ENCODE measurements at regions not wholly inside any gene's neighbourhood (a gene's known extent, or its start where the extent isn't known, plus 50 kb on each side); places are given as distances from the start of the nearest gene placed in this dataset.

DNA sequence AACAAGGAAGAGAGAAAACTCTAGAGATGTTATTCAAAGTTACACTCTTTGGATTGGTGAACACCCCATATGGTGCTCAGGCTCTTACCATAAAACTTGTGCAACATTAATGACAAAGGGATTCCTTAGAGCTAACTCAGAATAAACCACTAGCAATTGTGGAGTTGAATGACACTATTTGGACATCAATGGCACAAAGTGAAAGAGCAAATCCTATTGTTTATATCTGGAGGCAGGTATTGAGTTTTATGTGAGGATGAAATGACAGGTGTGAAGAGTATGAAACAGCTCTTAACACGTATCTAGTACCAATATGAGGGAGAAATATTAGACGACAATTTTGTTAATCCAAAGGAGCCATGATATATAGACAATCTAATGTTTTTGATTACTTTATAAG lies 584.9 kb upstream of the PBX1 start:
- Histone ChIP-seq H3K27ac (ENCODE audit: low read depth, low read length) (no peak overlapping the region), H3K4me3 (ENCODE audit: insufficient read depth, low read length) (no peak overlapping the region), H4K20me1 (ENCODE audit: insufficient read depth, low read length) (no peaks in the 10 kb centered on the region), H3K4me1 (ENCODE audit: insufficient read depth, low read length) (no peaks in the 10 kb centered on the region), H3K27me3 (ENCODE audit: insufficient read depth, low read length) (no peaks in the 10 kb centered on the region), H2AFZ (ENCODE audit: low read length) (no peak overlapping the region), H3K79me2 (ENCODE audit: insufficient read depth, low read length) (no peaks in the 10 kb centered on the region), H3K9me3 (ENCODE audit: low read depth, low read length) (no peaks in the 10 kb centered on the region), H3K36me3 (ENCODE audit: insufficient read depth, low read length) (no peaks in the 10 kb centered on the region), H3K4me2 (ENCODE audit: insufficient read depth, low read length) (no peak overlapping the region)
- no peak for DNase-seq (ENCODE audit: insufficient read length, low spot score, missing footprints)
- TF ChIP-seq, protein P1, sequence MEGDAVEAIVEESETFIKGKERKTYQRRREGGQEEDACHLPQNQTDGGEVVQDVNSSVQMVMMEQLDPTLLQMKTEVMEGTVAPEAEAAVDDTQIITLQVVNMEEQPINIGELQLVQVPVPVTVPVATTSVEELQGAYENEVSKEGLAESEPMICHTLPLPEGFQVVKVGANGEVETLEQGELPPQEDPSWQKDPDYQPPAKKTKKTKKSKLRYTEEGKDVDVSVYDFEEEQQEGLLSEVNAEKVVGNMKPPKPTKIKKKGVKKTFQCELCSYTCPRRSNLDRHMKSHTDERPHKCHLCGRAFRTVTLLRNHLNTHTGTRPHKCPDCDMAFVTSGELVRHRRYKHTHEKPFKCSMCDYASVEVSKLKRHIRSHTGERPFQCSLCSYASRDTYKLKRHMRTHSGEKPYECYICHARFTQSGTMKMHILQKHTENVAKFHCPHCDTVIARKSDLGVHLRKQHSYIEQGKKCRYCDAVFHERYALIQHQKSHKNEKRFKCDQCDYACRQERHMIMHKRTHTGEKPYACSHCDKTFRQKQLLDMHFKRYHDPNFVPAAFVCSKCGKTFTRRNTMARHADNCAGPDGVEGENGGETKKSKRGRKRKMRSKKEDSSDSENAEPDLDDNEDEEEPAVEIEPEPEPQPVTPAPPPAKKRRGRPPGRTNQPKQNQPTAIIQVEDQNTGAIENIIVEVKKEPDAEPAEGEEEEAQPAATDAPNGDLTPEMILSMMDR (IDR thresholded peaks at IDR 0.05; ENCODE audit: extremely low read depth, low read depth, low read length) = no peak

DNA sequence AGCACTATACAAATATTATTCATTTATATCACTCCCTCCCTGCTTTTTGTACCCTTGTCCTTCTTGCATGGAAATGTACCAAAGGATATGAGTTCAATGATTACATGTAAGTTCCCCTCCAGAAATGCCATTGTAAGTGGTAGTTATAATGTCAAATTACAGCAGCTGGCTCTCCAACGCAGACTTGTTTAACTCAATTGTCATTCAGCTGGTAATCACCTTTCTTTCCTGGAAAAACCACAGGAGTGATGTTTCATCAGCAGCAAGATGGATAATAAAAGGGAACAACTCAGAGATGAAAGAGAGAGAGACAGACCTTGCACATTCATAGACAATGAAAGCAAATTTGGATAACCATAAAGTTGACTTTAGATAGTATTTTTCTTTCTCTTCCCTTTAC lies 578.6 kb upstream of the PBX1 start:
- Histone ChIP-seq H3K4me2 (ENCODE audit: insufficient read depth, low read length) (no peak overlapping the region), H4K20me1 (ENCODE audit: insufficient read depth, low read length) (no peaks in the 10 kb centered on the region), H3K9me3 (ENCODE audit: low read depth, low read length) (no peaks in the 10 kb centered on the region), H2AFZ (ENCODE audit: low read length) (no peak overlapping the region), H3K27me3 (ENCODE audit: insufficient read depth, low read length) (no peaks in the 10 kb centered on the region), H3K4me1 (ENCODE audit: insufficient read depth, low read length) (no peaks in the 10 kb centered on the region), H3K4me3 (ENCODE audit: insufficient read depth, low read length) (no peak overlapping the region), H3K79me2 (ENCODE audit: insufficient read depth, low read length) (no peaks in the 10 kb centered on the region), H3K36me3 (ENCODE audit: insufficient read depth, low read length) (no peaks in the 10 kb centered on the region), H3K27ac (ENCODE audit: low read depth, low read length) (no peak overlapping the region)
- TF ChIP-seq, protein P1 (IDR thresholded peaks at IDR 0.05; ENCODE audit: extremely low read depth, low read depth, low read length) = no peak
- DNase-seq (ENCODE audit: insufficient read length, low spot score, missing footprints) = no peak

DNA sequence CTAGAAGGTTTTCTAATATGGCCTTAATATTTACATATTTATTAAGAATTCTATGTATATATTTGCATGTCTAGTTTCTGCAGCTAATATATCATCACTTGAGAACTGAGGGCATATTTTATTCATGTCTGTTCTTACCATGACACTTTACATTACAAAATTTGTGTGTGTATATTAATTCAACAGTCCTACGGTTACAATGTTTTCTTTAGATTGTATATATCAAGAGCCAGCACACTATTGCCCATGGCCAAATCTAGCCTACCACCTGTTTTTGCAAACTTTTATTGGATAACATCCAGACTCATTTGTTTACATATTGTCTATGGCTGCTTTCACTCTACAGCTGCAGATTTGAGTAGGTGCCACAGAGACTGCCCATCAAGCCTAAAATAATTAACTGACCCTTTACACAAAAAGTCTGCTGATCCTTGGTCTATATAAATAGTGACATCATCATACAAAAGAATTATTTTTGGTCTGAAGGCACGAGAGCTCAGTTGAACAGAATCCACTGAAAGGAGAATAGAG lies 577.4 kb upstream of the PBX1 start:
- Histone ChIP-seq H3K27ac (ENCODE audit: low read depth, low read length) (no peak overlapping the region), H3K9me3 (ENCODE audit: low read depth, low read length) (no peaks in the 10 kb centered on the region), H4K20me1 (ENCODE audit: insufficient read depth, low read length) (no peaks in the 10 kb centered on the region), H3K4me3 (ENCODE audit: insufficient read depth, low read length) (no peak overlapping the region), H2AFZ (ENCODE audit: low read length) (no peak overlapping the region), H3K4me1 (ENCODE audit: insufficient read depth, low read length) (no peaks in the 10 kb centered on the region), H3K27me3 (ENCODE audit: insufficient read depth, low read length) (no peaks in the 10 kb centered on the region), H3K4me2 (ENCODE audit: insufficient read depth, low read length) (no peak overlapping the region), H3K36me3 (ENCODE audit: insufficient read depth, low read length) (no peaks in the 10 kb centered on the region), H3K79me2 (ENCODE audit: insufficient read depth, low read length) (no peaks in the 10 kb centered on the region)
- DNase-seq (ENCODE audit: insufficient read length, low spot score, missing footprints) = no peak
- TF ChIP-seq, protein P1 (IDR thresholded peaks at IDR 0.05; ENCODE audit: extremely low read depth, low read depth, low read length) = no peak

DNA sequence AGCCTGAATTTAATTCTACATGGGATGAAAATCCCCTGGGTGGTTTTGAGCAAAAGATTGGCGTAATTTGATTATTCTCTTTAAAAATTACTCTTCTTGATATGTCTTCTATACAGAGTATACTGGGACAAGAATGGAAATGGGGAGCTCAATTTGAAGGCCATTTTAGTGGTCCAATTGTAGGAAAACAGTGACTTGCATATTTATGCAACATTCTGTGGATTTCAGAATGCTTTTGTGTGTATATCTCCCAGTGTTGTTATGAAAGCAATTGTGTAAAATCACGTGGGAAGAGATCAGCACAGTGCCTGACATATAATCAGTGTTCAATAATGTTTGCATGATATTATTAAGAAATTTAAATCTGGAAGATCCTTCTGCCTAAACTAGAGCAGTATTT lies 575.9 kb upstream of the PBX1 start:
- DNase-seq (ENCODE audit: insufficient read length, low spot score, missing footprints) = no peak
- no peak overlapping the region for H2AFZ ChIP-seq (ENCODE audit: low read length)
- TF ChIP-seq, protein P1 (IDR thresholded peaks at IDR 0.05; ENCODE audit: extremely low read depth, low read depth, low read length) = no peak

More for the DNA sequence above, 575.9 kb upstream of the PBX1 start:
- Histone ChIP-seq H3K9me3 (ENCODE audit: low read depth, low read length) (no peaks in the 10 kb centered on the region), H3K4me2 (ENCODE audit: insufficient read depth, low read length) (no peak overlapping the region), H3K79me2 (ENCODE audit: insufficient read depth, low read length) (no peaks in the 10 kb centered on the region), H3K27ac (ENCODE audit: low read depth, low read length) (no peak overlapping the region), H3K4me1 (ENCODE audit: insufficient read depth, low read length) (no peaks in the 10 kb centered on the region), H3K36me3 (ENCODE audit: insufficient read depth, low read length) (no peaks in the 10 kb centered on the region), H3K27me3 (ENCODE audit: insufficient read depth, low read length) (no peaks in the 10 kb centered on the region), H3K4me3 (ENCODE audit: insufficient read depth, low read length) (no peak overlapping the region), H4K20me1 (ENCODE audit: insufficient read depth, low read length) (no peaks in the 10 kb centered on the region)
